Adrenal gland (tissue), 5 donors: ENCODE measurements at regions not wholly inside any gene's neighbourhood (a gene's known extent, or its start where the extent isn't known, plus 50 kb on each side); places are given as distances from the start of the nearest gene placed in this dataset.

Experiments
- CTCF ChIP-seq, 6 experiments: fragments of 450-650 bp in 4 of 6; fragments of 200-600 bp in 2 of 6; sonication (generic) in 1 of 6; IDR thresholded peaks; 1 replicate in 5 of 6; 2 replicates in 1 of 6; pipeline versions ENCODE4 v1.5.1 to v1.8.0; 2016 to 2021; ENCODE audit warnings: antibody characterized with exemption in 6 of 6, mild to moderate bottlenecking in 2 of 6, moderate library complexity in 1 of 6
- POLR2A ChIP-seq, 2 donors: fragments of 450-650 bp; IDR thresholded peaks; one replicate each; pipeline ENCODE4 v1.6.1; 2017; ENCODE audit warnings: antibody characterized with exemption in 2 of 2, mild to moderate bottlenecking in 2 of 2, moderate library complexity in 1 of 2
- donor health status: DM: no; HTN: no; CAD: no.

- TF ChIP-seq CTCF (IDR thresholded peaks at IDR 0.05) (no peak), POLR2A (IDR thresholded peaks at IDR 0.05) (no peak)
These were observed 97.3 kb upstream of the OPRM1 start for GRCh38 chr6:153941768-153942167.
